ENCODE measurements at regions not wholly inside any gene's neighbourhood (a gene's known extent, or its start where the extent isn't known, plus 50 kb on each side); places are given as distances from the start of the nearest gene placed in this dataset.

GRCh38 chr13:112143753-112144615 lies 77.0 kb downstream of the SOX1 start:
- TF ChIP-seq CTCF (IDR thresholded peaks at IDR 0.05) = no peak
- no peak for TF ChIP-seq POLR2A (IDR thresholded peaks at IDR 0.05)
- no peak for TF ChIP-seq EP300 (IDR thresholded peaks at IDR 0.05)
